MCF 10A (cell line): ENCODE measurements at regions not wholly inside any gene's neighbourhood (a gene's known extent, or its start where the extent isn't known, plus 50 kb on each side); places are given as distances from the start of the nearest gene placed in this dataset.

Source experiments
- BruUV-seq: library from RNA; stranded (reverse); fragments of 400-500 nt; replicated peaks from 2 replicates; lab custom pipeline; 2021; lab: Mats Ljungman, UMichigan
- CTCF ChIA-PET: fragments of 300-600 bp; sonication (Branson Sonifier 250); formaldehyde crosslinking; extraction: SDS; loops from one replicate; lab custom pipeline; 2021; ENCODE audit warnings: antibody characterized with exemption, inconsistent platforms; lab: Yijun Ruan, JAX
- POLR2A ChIA-PET: fragments of 300-600, 350-650 bp; sonication (Branson Sonifier 250); formaldehyde crosslinking; extraction: SDS; loops from one replicate; lab custom pipeline; 2020; ENCODE audit warnings: antibody characterized with exemption, inconsistent platforms; lab: Yijun Ruan, JAX
- DNase-seq: peaks from one replicate; pipeline ENCODE4 v3.0.0-alpha.2; 2018; ENCODE audit not compliant: unreplicated experiment
- H3K27ac Mint-ChIP-seq: one replicate; pipeline ENCODE4 v1.8.0; 2022; ENCODE audit warnings: mild to moderate bottlenecking, low read depth, mixed read lengths; ENCODE audit not compliant: unreplicated experiment
- H3K27me3 Mint-ChIP-seq: one replicate; pipeline ENCODE4 v1.8.0; 2022; ENCODE audit warnings: mixed read lengths; ENCODE audit not compliant: insufficient read depth, unreplicated experiment
- H3K36me3 Mint-ChIP-seq: one replicate; pipeline ENCODE4 v1.8.0; 2022; ENCODE audit warnings: mild to moderate bottlenecking, moderate library complexity, mixed read lengths; ENCODE audit not compliant: insufficient read depth, unreplicated experiment
- H3K4me1 Mint-ChIP-seq: one replicate; pipeline ENCODE4 v1.8.0; 2022; ENCODE audit warnings: mixed read lengths; ENCODE audit not compliant: insufficient read depth, unreplicated experiment
- H3K4me3 Mint-ChIP-seq: one replicate; pipeline ENCODE4 v1.8.0; 2022; ENCODE audit warnings: mild to moderate bottlenecking, moderate library complexity, mixed read lengths; ENCODE audit not compliant: unreplicated experiment
- H3K9me3 Mint-ChIP-seq: one replicate; pipeline ENCODE4 v1.8.0; 2022; ENCODE audit warnings: mixed read lengths; ENCODE audit not compliant: unreplicated experiment
- CTCF ChIP-seq: fragments of 200-600 bp; IDR thresholded peaks from one replicate; pipeline ENCODE4 v1.8.0; 2022; ENCODE audit warnings: antibody characterized with exemption, mild to moderate bottlenecking; ENCODE audit not compliant: unreplicated experiment
- intact Hi-C: fragments of 100-400 bp; cut with micrococcal nuclease; formaldehyde crosslinking; loops from 2 replicates; pipeline ENCODE4 v1.14.1; 2022

GRCh38 chr10:84698989-84699388 lies 370.6 kb downstream of the CCSER2 start:
- DNase-seq, result no peak
- Mint-ChIP-seq H3K27me3 (no peaks in the 10 kb centered on the region), H3K27ac (no peak overlapping the region), H3K36me3 (no peaks in the 10 kb centered on the region), H3K9me3 (peaks cover 20% of the 10 kb centered on the region), H3K4me1 (no peaks in the 10 kb centered on the region), H3K4me3 (no peak overlapping the region)
- no TSS peak for BruUV-seq
- ChIA-PET POLR2A (no interaction called here), CTCF (interaction anchor here (0.6 kb wide), 1 partner anchor 68 kb away, joined by 4 read pairs; no protein-coding TSS in a partner anchor)
- intact Hi-C loops, result no loop called here
- TF ChIP-seq CTCF, result no peak

GRCh38 chr10:84700668-84701369 lies 372.4 kb downstream of the CCSER2 start:
- Mint-ChIP-seq H3K27ac (no peak overlapping the region), H3K9me3 (peaks cover 20% of the 10 kb centered on the region), H3K4me1 (no peaks in the 10 kb centered on the region), H3K36me3 (no peaks in the 10 kb centered on the region), H3K27me3 (no peaks in the 10 kb centered on the region), H3K4me3 (no peak overlapping the region)
- no peak for DNase-seq
- intact Hi-C loops, result no loop called here
- TF ChIP-seq CTCF, result no peak
- POLR2A ChIA-PET, result no interaction called here
- BruUV-seq, result no TSS peak
- CTCF ChIA-PET, result no interaction called here

GRCh38 chr10:84701370-84701720 lies 373.0 kb downstream of the CCSER2 start:
- no peak for DNase-seq
- Mint-ChIP-seq H3K9me3 (peaks cover 20% of the 10 kb centered on the region), H3K27ac (no peak overlapping the region), H3K4me3 (no peak overlapping the region), H3K27me3 (no peaks in the 10 kb centered on the region), H3K36me3 (no peaks in the 10 kb centered on the region), H3K4me1 (no peaks in the 10 kb centered on the region)
- ChIA-PET POLR2A (no interaction called here), CTCF (interaction anchor here (0.6 kb wide), 1 partner anchor 1498 kb away, joined by 3 read pairs; no protein-coding TSS in a partner anchor)
- TF ChIP-seq CTCF, result no peak
- BruUV-seq, result no TSS peak
- intact Hi-C loops, result no loop called here

- TF ChIP-seq CTCF, result no peak
- Mint-ChIP-seq H3K27me3 (peaks cover 2% of the 10 kb centered on the region), H3K27ac (no peak overlapping the region), H3K4me1 (no peaks in the 10 kb centered on the region), H3K4me3 (no peak overlapping the region), H3K9me3 (peaks cover 8% of the 10 kb centered on the region), H3K36me3 (no peaks in the 10 kb centered on the region)
- intact Hi-C loops, result no loop called here
- POLR2A ChIA-PET, result no interaction called here
- CTCF ChIA-PET, result no interaction called here
- no TSS peak for BruUV-seq
- no peak for DNase-seq
These were observed 375.7 kb downstream of the CCSER2 start for GRCh38 chr10:84704101-84704500.
